RWPE1 (cell line): ENCODE measurements at regions not wholly inside any gene's neighbourhood (a gene's known extent, or its start where the extent isn't known, plus 50 kb on each side); places are given as distances from the start of the nearest gene placed in this dataset.

Experiments used
- CTCF ChIA-PET: fragments of 350-600 bp; sonication (Branson Sonifier 250); formaldehyde crosslinking; extraction: SDS; loops from one replicate; lab custom pipeline; 2021; lab: Yijun Ruan, JAX
- POLR2A ChIA-PET: fragments of 400-600 bp; formaldehyde crosslinking; extraction: SDS; loops from one replicate; lab custom pipeline; 2020; ENCODE audit warnings: antibody characterized with exemption; ENCODE audit not compliant: low non-redundant PET; lab: Yijun Ruan, JAX
- DNase-seq: peaks from one replicate; pipeline ENCODE4 v3.0.0; 2012; ENCODE audit warnings: low spot score
- H3K27ac ChIP-seq: fragments of 450-650 bp; 2 replicates; pipeline ENCODE4 v1.5.1; 2017
- CTCF ChIP-seq: fragments of 450-650 bp; conservative IDR thresholded peaks from 2 replicates; pipeline ENCODE4 v1.5.1; 2017; ENCODE audit warnings: low read depth, mild to moderate bottlenecking

DNA sequence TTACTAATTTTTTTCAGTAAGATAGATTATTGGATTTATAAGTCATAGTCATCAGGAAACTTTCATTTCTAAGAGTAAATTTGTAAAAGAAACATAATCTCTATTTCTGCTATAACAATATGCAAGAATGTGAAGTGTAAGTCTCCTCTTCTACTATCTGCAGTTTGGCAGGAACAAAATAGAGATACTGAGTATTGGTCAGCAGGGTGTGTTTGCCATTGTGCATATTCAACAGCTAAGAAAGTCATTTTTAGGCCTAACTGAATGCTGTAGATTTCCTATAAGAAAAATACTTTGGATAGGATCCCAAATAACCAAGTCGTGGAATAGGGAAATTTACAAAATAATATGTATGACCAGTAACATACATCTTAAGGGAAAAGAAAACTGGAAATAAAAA lies 253.3 kb upstream of the EPHA5 start:
- no peak for TF ChIP-seq CTCF
- POLR2A ChIA-PET, result no interaction called here
- CTCF ChIA-PET, result no interaction called here

DNA sequence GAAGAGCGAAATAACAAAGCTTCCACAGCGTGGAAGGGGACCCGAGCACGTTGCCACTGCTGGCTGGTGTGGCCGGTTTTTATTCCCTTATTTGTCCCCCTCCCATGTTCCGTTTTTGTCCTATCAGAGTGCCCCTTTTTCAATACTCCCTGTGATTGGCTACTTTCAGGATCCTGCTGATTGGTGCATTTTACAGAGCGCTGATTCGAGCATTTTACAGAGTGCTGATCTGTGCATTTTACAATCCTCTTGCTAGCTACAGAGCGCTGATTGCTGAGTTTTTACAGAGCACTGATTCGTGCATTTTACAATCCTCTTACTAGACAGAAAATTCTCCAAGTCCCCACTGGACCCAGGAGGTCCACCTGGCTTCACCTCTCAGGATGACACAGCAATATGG lies 250.9 kb upstream of the EPHA5 start:
- DNase-seq, result no peak
- CTCF ChIA-PET, result no interaction called here
- POLR2A ChIA-PET, result no interaction called here

More for the DNA sequence above, 253.3 kb upstream of the EPHA5 start:
- no peak for DNase-seq
- H3K27ac ChIP-seq, result no peak overlapping the region

DNA sequence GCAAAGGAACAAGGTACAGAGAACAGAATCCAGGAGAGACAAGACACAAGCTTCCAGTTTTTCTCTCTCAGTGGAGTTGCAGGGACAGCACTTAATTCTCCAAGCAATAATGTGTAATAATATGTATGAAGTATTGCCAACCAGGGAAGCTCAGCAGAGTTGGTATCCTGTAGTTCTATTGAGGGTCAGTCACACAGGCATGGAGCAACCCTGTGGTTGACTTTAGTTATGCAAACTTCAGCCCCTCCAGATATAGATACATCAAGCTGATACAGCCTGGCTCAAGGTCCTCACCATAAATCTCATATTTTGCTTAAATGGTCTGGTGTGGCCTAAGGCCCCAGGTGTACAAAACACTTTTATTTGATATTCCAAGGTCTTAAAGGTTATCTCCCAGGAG lies 248.6 kb upstream of the EPHA5 start:
- ChIA-PET POLR2A (no interaction called here), CTCF (no interaction called here)
- no peak for TF ChIP-seq CTCF
- no peak overlapping the region for H3K27ac ChIP-seq
- no peak for DNase-seq

More for the DNA sequence above, 250.9 kb upstream of the EPHA5 start:
- H3K27ac ChIP-seq, result no peak overlapping the region
- no peak for TF ChIP-seq CTCF

GRCh38 chr4:65918212-65918611 lies 247.9 kb upstream of the EPHA5 start:
- ChIA-PET CTCF (no interaction called here), POLR2A (no interaction called here)
- DNase-seq, result no peak
- H3K27ac ChIP-seq, result no peak overlapping the region
- TF ChIP-seq CTCF, result no peak

DNA sequence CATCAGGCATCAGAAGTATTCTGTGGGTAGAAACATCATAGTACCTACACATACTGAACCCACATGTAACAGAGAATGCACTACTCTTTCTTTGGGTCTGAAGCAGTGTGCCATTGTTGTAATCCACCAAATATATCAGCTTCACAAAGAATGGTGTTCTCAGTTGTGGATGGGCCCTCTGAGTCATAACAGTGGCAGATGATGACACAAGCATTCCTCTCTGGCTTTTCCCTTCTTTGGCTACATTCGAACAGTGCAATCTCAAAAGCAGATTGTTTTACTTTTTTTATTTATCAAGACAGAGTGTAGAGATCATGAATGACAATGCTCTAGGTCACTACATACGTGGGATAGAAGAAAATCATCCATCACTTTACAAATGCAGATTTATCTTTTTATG lies 247.2 kb upstream of the EPHA5 start:
- CTCF ChIA-PET, result no interaction called here
- no peak for TF ChIP-seq CTCF
- no peak for DNase-seq
- POLR2A ChIA-PET, result no interaction called here
- H3K27ac ChIP-seq, result no peak overlapping the region

- POLR2A ChIA-PET, result no interaction called here
- TF ChIP-seq CTCF, result no peak
- CTCF ChIA-PET, result no interaction called here
- H3K27ac ChIP-seq, result no peak overlapping the region
- no peak for DNase-seq
Measured at GRCh38 chr4:65911720-65912119, 241.4 kb upstream of the EPHA5 start.
